H9 (cell line): ENCODE measurements at regions not wholly inside any gene's neighbourhood (a gene's known extent, or its start where the extent isn't known, plus 50 kb on each side); places are given as distances from the start of the nearest gene placed in this dataset.
"Not testable (repeated sequence)": the region's sequence is repeated elsewhere in the genome, so short reads cannot be mapped to it uniquely, and the experiment has no call there.

Experiments
- DNase-seq: peaks from one replicate; pipeline ENCODE4 v3.0.0-alpha.2; 2017
- H2AFZ ChIP-seq: one replicate; pipeline ENCODE4 v1.6.1; 2013; ENCODE audit warnings: mild to moderate bottlenecking, low read length, control low read depth, moderate library complexity
- H2AK5ac ChIP-seq: 2 replicates; pipeline ENCODE4 v1.6.1; 2013; ENCODE audit warnings: low read length, control low read depth, mixed read lengths; ENCODE audit not compliant: insufficient read length
- H2BK120ac ChIP-seq: one replicate; pipeline ENCODE4 v1.6.1; 2013; ENCODE audit warnings: low read depth, mild to moderate bottlenecking, low read length, control low read depth, inconsistent platforms; ENCODE audit not compliant: poor library complexity, severe bottlenecking
- H2BK12ac ChIP-seq: 2 replicates; pipeline ENCODE4 v1.6.1; 2013; ENCODE audit warnings: low read length, control low read depth, mixed read lengths, low read depth; ENCODE audit not compliant: insufficient read length
- H2BK15ac ChIP-seq: 2 replicates; pipeline ENCODE4 v1.6.1; 2013; ENCODE audit warnings: low read depth, low read length, control low read depth
- H2BK20ac ChIP-seq: one replicate; pipeline ENCODE4 v1.6.1; 2013; ENCODE audit warnings: low read depth, mild to moderate bottlenecking, low read length, control low read depth, inconsistent platforms; ENCODE audit not compliant: poor library complexity, severe bottlenecking
- H2BK5ac ChIP-seq: 2 replicates; pipeline ENCODE4 v1.6.1; 2013; ENCODE audit warnings: low read length, control low read depth, mixed read lengths; ENCODE audit not compliant: insufficient read length
- H3K14ac ChIP-seq: 2 replicates; pipeline ENCODE4 v1.6.1; 2013; ENCODE audit warnings: low read length, control low read depth; ENCODE audit not compliant: insufficient read depth
- H3K18ac ChIP-seq: 2 replicates; pipeline ENCODE4 v1.6.1; 2013; ENCODE audit warnings: low read depth, mild to moderate bottlenecking, mixed read lengths, low read length, control low read depth; ENCODE audit not compliant: insufficient read length
- H3K23ac ChIP-seq: 2 replicates; pipeline ENCODE4 v1.6.1; 2013; ENCODE audit warnings: low read length, control low read depth, mixed read lengths, low read depth; ENCODE audit not compliant: insufficient read length
- H3K23me2 ChIP-seq: 2 replicates; pipeline ENCODE4 v1.6.1; 2013; ENCODE audit warnings: low read depth, mild to moderate bottlenecking, mixed read lengths, low read length, control low read depth; ENCODE audit not compliant: insufficient read length, poor library complexity, severe bottlenecking
- H3K27ac ChIP-seq: 2 replicates; pipeline ENCODE4 v1.5.1; 2013; ENCODE audit warnings: low read length, control low read depth, mixed read lengths, low read depth; ENCODE audit not compliant: insufficient read length
- H3K27me3 ChIP-seq: 2 replicates; pipeline ENCODE4 v1.6.1; 2013; ENCODE audit warnings: low read length, control low read depth, inconsistent platforms; ENCODE audit not compliant: insufficient read depth
- H3K4ac ChIP-seq: 2 replicates; pipeline ENCODE4 v1.6.1; 2013; ENCODE audit warnings: low read depth, mild to moderate bottlenecking, control low read depth, inconsistent platforms, low read length, moderate library complexity
- H3K4me1 ChIP-seq: 2 replicates; pipeline ENCODE4 v1.6.1; 2013; ENCODE audit warnings: low read length, control low read depth, inconsistent platforms; ENCODE audit not compliant: insufficient read depth
- H3K4me2 ChIP-seq: 2 replicates; pipeline ENCODE4 v1.6.1; 2013; ENCODE audit warnings: low read length, control low read depth, mixed read lengths; ENCODE audit not compliant: insufficient read length, insufficient read depth
- H3K56ac ChIP-seq: 2 replicates; pipeline ENCODE4 v1.6.1; 2013; ENCODE audit warnings: low read depth, mild to moderate bottlenecking, mixed read lengths, low read length, control low read depth; ENCODE audit not compliant: insufficient read length
- H3K79me1 ChIP-seq: 2 replicates; pipeline ENCODE4 v1.6.1; 2013; ENCODE audit warnings: low read depth, mild to moderate bottlenecking, moderate library complexity, low read length, control low read depth, inconsistent platforms; ENCODE audit not compliant: insufficient read depth, poor library complexity, severe bottlenecking
- H3K79me2 ChIP-seq: 2 replicates; pipeline ENCODE4 v1.6.1; 2013; ENCODE audit warnings: low read length, control low read depth, inconsistent platforms; ENCODE audit not compliant: insufficient read depth
- H3K9ac ChIP-seq: 2 replicates; pipeline ENCODE4 v1.6.1; 2013; ENCODE audit warnings: low read length, control low read depth, mixed read lengths; ENCODE audit not compliant: insufficient read length; ENCODE audit errors: extremely low read depth
- H3K9me3 ChIP-seq: one replicate; pipeline ENCODE4 v1.6.1; 2013; ENCODE audit warnings: low read depth, low read length, inconsistent platforms; ENCODE audit not compliant: control insufficient read depth
- H3T11ph ChIP-seq: one replicate; pipeline ENCODE4 v1.6.1; 2013; ENCODE audit warnings: mild to moderate bottlenecking, low read length, control low read depth, inconsistent platforms
- H4K20me1 ChIP-seq: one replicate; pipeline ENCODE4 v1.6.1; 2013; ENCODE audit not compliant: control insufficient read depth, insufficient read length, insufficient read depth
- H4K5ac ChIP-seq: 2 replicates; pipeline ENCODE4 v1.6.1; 2013; ENCODE audit warnings: low read depth, mild to moderate bottlenecking, mixed read lengths, low read length, control low read depth; ENCODE audit not compliant: insufficient read length
- H4K8ac ChIP-seq: replicated peaks from 2 replicates; pipeline ENCODE4 v1.6.1; 2013; ENCODE audit warnings: low read length, control low read depth, mixed read lengths, low read depth; ENCODE audit not compliant: insufficient read length
- H4K91ac ChIP-seq: 2 replicates; pipeline ENCODE4 v1.6.1; 2013; ENCODE audit warnings: low read depth, mild to moderate bottlenecking, moderate library complexity, mixed read lengths, low read length, control low read depth; ENCODE audit not compliant: insufficient read length
- H3K27ac Mint-ChIP-seq, 3 experiments: 2 replicates in 2 of 3; 3 replicates in 1 of 3; pipeline ENCODE4 v1.8.0; 2020 to 2021; ENCODE audit warnings: mixed read lengths in 3 of 3, mild to moderate bottlenecking in 1 of 3, moderate library complexity in 1 of 3
- H3K27me3 Mint-ChIP-seq: 2 replicates; pipeline ENCODE4 v1.8.0; 2021; ENCODE audit warnings: low read depth, mild to moderate bottlenecking, moderate library complexity, mixed read lengths
- H3K36me3 Mint-ChIP-seq, 3 experiments: 2 replicates in 2 of 3; 3 replicates in 1 of 3; pipeline ENCODE4 v1.8.0; 2020 to 2021; ENCODE audit warnings: low read depth in 3 of 3, mixed read lengths in 3 of 3; ENCODE audit not compliant: insufficient read depth in 1 of 3
- H3K4me1 Mint-ChIP-seq, 2 experiments: 2 replicates each; pipeline ENCODE4 v1.8.0; 2020; ENCODE audit warnings: mixed read lengths in 2 of 2
- H3K4me3 Mint-ChIP-seq, 2 experiments: 2 replicates in 1 of 2; 3 replicates in 1 of 2; pipeline ENCODE4 v1.8.0; 2020 to 2021; ENCODE audit warnings: mild to moderate bottlenecking in 2 of 2, mixed read lengths in 2 of 2, moderate library complexity in 1 of 2
- H3K9me3 Mint-ChIP-seq, 2 experiments: 2 replicates in 1 of 2; 3 replicates in 1 of 2; pipeline ENCODE4 v1.8.0; 2020; ENCODE audit warnings: mild to moderate bottlenecking in 2 of 2, mixed read lengths in 2 of 2, moderate library complexity in 1 of 2
- WGBS: extraction: QIAGEN DNeasy Blood & Tissue Kit; methylation state at CpG from one replicate; pipeline ENCODE4 v1.1.7; 2013; ENCODE audit warnings: missing lambda C conversion rate, low lambda C conversion rate, mixed read lengths; ENCODE audit not compliant: insufficient read length; ENCODE audit errors: extremely low coverage; 5-methylcytosine and 5-hydroxymethylcytosine counted together
- TF ChIP-seq, protein P1 (sequence below): fragments of 200-600 bp; sonication (generic); conservative IDR thresholded peaks from 3 replicates; pipeline ENCODE4 v1.8.0; 2021; ENCODE audit warnings: antibody characterized with exemption, mild to moderate bottlenecking

DNA sequence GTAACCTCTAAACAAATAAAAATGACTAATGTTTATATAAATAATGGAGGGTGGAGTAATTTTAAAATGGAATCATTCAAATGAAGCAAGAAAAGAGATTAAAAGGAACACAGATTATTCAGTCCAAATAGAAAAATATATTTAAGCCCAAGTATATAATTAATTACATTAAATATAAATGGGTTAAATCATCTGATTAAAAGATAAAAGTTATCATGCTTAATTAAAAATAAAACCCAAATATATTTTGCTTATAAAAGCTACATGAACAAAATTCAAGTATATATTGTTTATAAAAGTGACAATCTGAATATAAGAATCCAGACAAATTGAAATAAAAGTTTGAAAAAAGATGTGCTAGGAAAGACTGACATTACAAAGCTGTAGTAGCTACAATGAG lies 63.9 kb upstream of the ACTRT2 start:
- Mint-ChIP-seq H3K4me3 (no peak overlapping the region), H3K36me3 (peaks cover 8 to 28% (median 9%) of the 10 kb centered on the region in 3 experiments; a peak in 6 of 7 replicates), H3K27me3 (no peaks in the 10 kb centered on the region; the same call in 1 of the 2 replicates), H3K27ac (no peak overlapping the region), H3K4me1 (no peaks in the 10 kb centered on the region), H3K9me3 (peaks cover 76 to 89% of the 10 kb centered on the region in 2 experiments)
- H2BK15ac ChIP-seq: no peak overlapping the region
- no peak overlapping the region for H4K8ac ChIP-seq
- no peak overlapping the region for H3K18ac ChIP-seq
- no peaks in the 10 kb centered on the region for H4K20me1 ChIP-seq
- H2BK5ac ChIP-seq: no peak overlapping the region
- H3T11ph ChIP-seq: no peak overlapping the region
- H3K27me3 ChIP-seq: no peaks in the 10 kb centered on the region
- TF ChIP-seq, protein P1, sequence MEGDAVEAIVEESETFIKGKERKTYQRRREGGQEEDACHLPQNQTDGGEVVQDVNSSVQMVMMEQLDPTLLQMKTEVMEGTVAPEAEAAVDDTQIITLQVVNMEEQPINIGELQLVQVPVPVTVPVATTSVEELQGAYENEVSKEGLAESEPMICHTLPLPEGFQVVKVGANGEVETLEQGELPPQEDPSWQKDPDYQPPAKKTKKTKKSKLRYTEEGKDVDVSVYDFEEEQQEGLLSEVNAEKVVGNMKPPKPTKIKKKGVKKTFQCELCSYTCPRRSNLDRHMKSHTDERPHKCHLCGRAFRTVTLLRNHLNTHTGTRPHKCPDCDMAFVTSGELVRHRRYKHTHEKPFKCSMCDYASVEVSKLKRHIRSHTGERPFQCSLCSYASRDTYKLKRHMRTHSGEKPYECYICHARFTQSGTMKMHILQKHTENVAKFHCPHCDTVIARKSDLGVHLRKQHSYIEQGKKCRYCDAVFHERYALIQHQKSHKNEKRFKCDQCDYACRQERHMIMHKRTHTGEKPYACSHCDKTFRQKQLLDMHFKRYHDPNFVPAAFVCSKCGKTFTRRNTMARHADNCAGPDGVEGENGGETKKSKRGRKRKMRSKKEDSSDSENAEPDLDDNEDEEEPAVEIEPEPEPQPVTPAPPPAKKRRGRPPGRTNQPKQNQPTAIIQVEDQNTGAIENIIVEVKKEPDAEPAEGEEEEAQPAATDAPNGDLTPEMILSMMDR: no peak
- no peak overlapping the region for H3K23ac ChIP-seq
- no peaks in the 10 kb centered on the region for H3K79me1 ChIP-seq
- no peaks in the 10 kb centered on the region for H3K4me1 ChIP-seq
- no peaks in the 10 kb centered on the region for H3K79me2 ChIP-seq
- no peak for DNase-seq
- H3K4ac ChIP-seq: no peak overlapping the region
- no peak overlapping the region for H3K4me2 ChIP-seq
- H2AK5ac ChIP-seq: no peak overlapping the region
- H3K9ac ChIP-seq: no peak overlapping the region
- H3K23me2 ChIP-seq: no peaks in the 10 kb centered on the region
- H2AFZ ChIP-seq: no peak overlapping the region
- no peak overlapping the region for H2BK20ac ChIP-seq
- no peak overlapping the region for H3K56ac ChIP-seq
- no peak overlapping the region for H2BK12ac ChIP-seq
- H4K5ac ChIP-seq: no peak overlapping the region
- H3K14ac ChIP-seq: no peak overlapping the region
- no peak overlapping the region for H4K91ac ChIP-seq
- no peak overlapping the region for H3K27ac ChIP-seq
- H2BK120ac ChIP-seq: no peak overlapping the region
- H3K9me3 ChIP-seq: peaks cover 81% of the 10 kb centered on the region

DNA sequence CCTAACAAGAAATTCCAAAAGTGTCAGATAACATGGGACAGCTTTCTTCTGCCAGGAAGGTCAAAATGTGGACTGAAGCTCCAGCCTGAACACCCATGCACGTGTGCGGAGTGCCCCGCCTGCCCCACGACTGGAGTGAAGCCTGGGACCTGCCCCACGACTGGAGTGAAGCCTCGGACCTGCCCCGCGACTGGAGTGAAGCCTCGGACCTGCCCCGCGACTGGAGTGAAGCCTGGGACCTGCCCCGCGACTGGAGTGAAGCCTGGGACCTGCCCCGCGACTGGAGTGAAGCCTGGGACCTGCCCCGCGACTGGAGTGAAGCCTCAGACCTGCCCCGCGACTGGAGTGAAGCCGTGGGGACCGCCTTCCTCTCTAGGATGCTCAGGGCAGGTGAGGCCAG lies 61.4 kb upstream of the ACTRT2 start:
- H3T11ph ChIP-seq, H4K8ac ChIP-seq, DNase-seq, H2BK20ac ChIP-seq, H3K23me2 ChIP-seq, H3K79me2 ChIP-seq, H2BK120ac ChIP-seq, H3K56ac ChIP-seq, H4K20me1 ChIP-seq, H4K91ac ChIP-seq, H2BK15ac ChIP-seq, H3K18ac ChIP-seq, H3K4ac ChIP-seq, H3K14ac ChIP-seq, H2BK12ac ChIP-seq, H2AFZ ChIP-seq, H3K27me3 ChIP-seq, H3K27me3 Mint-ChIP-seq, H3K27ac ChIP-seq, H3K9ac ChIP-seq, H3K4me1 Mint-ChIP-seq, H3K79me1 ChIP-seq, H3K4me3 Mint-ChIP-seq, H3K4me1 ChIP-seq, H3K27ac Mint-ChIP-seq, H3K4me2 ChIP-seq, H2AK5ac ChIP-seq, H4K5ac ChIP-seq, H3K23ac ChIP-seq, H2BK5ac ChIP-seq: not testable (repeated sequence)
- no CpG with 5 or more reads among the region's 21 CpGs for WGBS
- peaks cover 82% of the 10 kb centered on the region for H3K9me3 ChIP-seq
- Mint-ChIP-seq H3K9me3 (peaks cover 62 to 76% of the 10 kb centered on the region in 2 experiments), H3K36me3 (peaks cover 6 to 20% (median 9%) of the 10 kb centered on the region in 3 experiments; a peak in 6 of 7 replicates)
